CD4-positive, CD25-positive, alpha-beta regulatory T cell (primary cell): ENCODE measurements at regions not wholly inside any gene's neighbourhood (a gene's known extent, or its start where the extent isn't known, plus 50 kb on each side); places are given as distances from the start of the nearest gene placed in this dataset.

ENCODE experiments used
- ATAC-seq, 2 donors: fragments of 150-1000 bp; cut with Tn5 transposase; one replicate each; pipeline ENCODE4 v1.10.0; 2021; ENCODE audit warnings: low read depth in 2 of 2, moderate number of reproducible peaks in 2 of 2, moderate library complexity in 1 of 2
- DNase-seq, 3 donors: peaks; one replicate each; pipeline versions ENCODE4 v3.0.0 to v3.0.0-alpha.2; 2012 to 2022; ENCODE audit warnings: mixed read lengths in 1 of 3
- H3K27ac ChIP-seq: one replicate; pipeline ENCODE4 v1.7.0; 2013; ENCODE audit warnings: mild to moderate bottlenecking, low read length; ENCODE audit not compliant: insufficient read depth, poor library complexity, severe bottlenecking
- H3K27me3 ChIP-seq: one replicate; pipeline ENCODE4 v1.7.0; 2013; ENCODE audit warnings: low read length; ENCODE audit not compliant: control insufficient read depth, insufficient read depth
- H3K36me3 ChIP-seq: one replicate; pipeline ENCODE4 v1.7.0; 2013; ENCODE audit warnings: mild to moderate bottlenecking, low read length, moderate library complexity; ENCODE audit not compliant: control insufficient read depth, insufficient read depth
- H3K4me1 ChIP-seq: 2 replicates; pipeline ENCODE4 v1.7.0; 2013; ENCODE audit warnings: mild to moderate bottlenecking, low read length; ENCODE audit not compliant: insufficient read depth, control insufficient read depth, poor library complexity, severe bottlenecking
- H3K4me3 ChIP-seq: one replicate; pipeline ENCODE4 v1.7.0; 2013; ENCODE audit warnings: low read depth, mild to moderate bottlenecking, low read length, moderate library complexity
- H3K9me3 ChIP-seq, 2 experiments: 1 replicate in 1 of 2; 2 replicates in 1 of 2; pipeline ENCODE4 v1.7.0; 2013; ENCODE audit warnings: low read length in 2 of 2, mild to moderate bottlenecking in 1 of 2, moderate library complexity in 1 of 2; ENCODE audit not compliant: control insufficient read depth in 2 of 2
- H3K27ac Mint-ChIP-seq, 3 donors: one replicate each; pipeline ENCODE4 v1.8.0; 2020 to 2022; ENCODE audit warnings: mild to moderate bottlenecking in 3 of 3, mixed read lengths in 3 of 3, moderate library complexity in 2 of 3
- H3K27me3 Mint-ChIP-seq: one replicate; pipeline ENCODE4 v1.8.0; 2022; ENCODE audit warnings: mild to moderate bottlenecking, mixed read lengths
- H3K36me3 Mint-ChIP-seq: one replicate; pipeline ENCODE4 v1.8.0; 2020; ENCODE audit warnings: mixed read lengths
- H3K4me1 Mint-ChIP-seq, 4 donors: one replicate each; pipeline ENCODE4 v1.8.0; 2020 to 2022; ENCODE audit warnings: mixed read lengths in 4 of 4, mild to moderate bottlenecking in 1 of 4
- H3K4me3 Mint-ChIP-seq, 4 donors: one replicate each; pipeline ENCODE4 v1.8.0; 2020 to 2022; ENCODE audit warnings: mild to moderate bottlenecking in 4 of 4, mixed read lengths in 4 of 4, moderate library complexity in 3 of 4
- H3K9me3 Mint-ChIP-seq, 7 donors: one replicate each; pipeline ENCODE4 v1.8.0; 2020 to 2022; ENCODE audit warnings: mixed read lengths in 7 of 7, mild to moderate bottlenecking in 3 of 7, moderate library complexity in 2 of 7

GRCh38 chr11:115780646-115781362 is 276.6 kb upstream of the CADM1 start:
- H3K4me1 ChIP-seq: no peaks in the 10 kb centered on the region
- H3K9me3 ChIP-seq: peaks cover 3 to 5% of the 10 kb centered on the region in 2 experiments
- ATAC-seq: no peak
- Mint-ChIP-seq H3K4me3 (no peak overlapping the region), H3K27me3 (no peaks in the 10 kb centered on the region), H3K4me1 (no peaks in the 10 kb centered on the region), H3K9me3 (peaks cover 0 to 3% (median 0%) of the 10 kb centered on the region in 7 donors), H3K27ac (no peak overlapping the region), H3K36me3 (no peaks in the 10 kb centered on the region)
- H3K4me3 ChIP-seq: no peak overlapping the region
- H3K27ac ChIP-seq: no peak overlapping the region
- no peak for DNase-seq
- H3K27me3 ChIP-seq: no peaks in the 10 kb centered on the region
- no peaks in the 10 kb centered on the region for H3K36me3 ChIP-seq

GRCh38 chr11:115778928-115779650 is 274.9 kb upstream of the CADM1 start:
- Histone ChIP-seq H3K27me3 (no peaks in the 10 kb centered on the region), H3K36me3 (no peaks in the 10 kb centered on the region), H3K4me1 (no peaks in the 10 kb centered on the region), H3K9me3 (peaks cover 3 to 5% of the 10 kb centered on the region in 2 experiments), H3K27ac (no peak overlapping the region), H3K4me3 (no peak overlapping the region)
- H3K27me3 Mint-ChIP-seq: no peaks in the 10 kb centered on the region
- peaks cover 0 to 3% (median 0%) of the 10 kb centered on the region in 7 donors for H3K9me3 Mint-ChIP-seq
- no peaks in the 10 kb centered on the region for H3K36me3 Mint-ChIP-seq
- no peak for DNase-seq
- no peaks in the 10 kb centered on the region for H3K4me1 Mint-ChIP-seq
- no peak overlapping the region for H3K27ac Mint-ChIP-seq
- no peak for ATAC-seq
- H3K4me3 Mint-ChIP-seq: no peak overlapping the region

DNA sequence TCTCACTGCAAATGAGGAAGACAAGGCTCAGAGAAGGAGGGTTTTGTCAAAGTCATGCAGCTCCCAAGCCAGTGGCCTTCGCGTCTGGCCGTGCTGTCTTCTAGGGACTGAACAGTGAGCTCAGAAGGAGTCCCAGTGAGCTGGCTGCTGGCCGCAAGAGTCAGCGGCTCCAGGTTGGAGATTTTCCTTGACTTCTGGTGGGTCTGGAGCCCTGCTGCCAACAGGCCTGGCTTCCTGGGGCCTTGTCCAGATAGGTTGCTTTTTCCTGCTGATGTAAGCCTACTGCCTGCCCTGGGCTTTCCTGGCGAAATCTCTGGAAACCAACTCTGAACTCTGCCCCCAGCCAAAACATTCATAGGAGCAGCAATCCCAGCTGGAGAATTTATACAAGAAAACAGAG is 272.7 kb upstream of the CADM1 start:
- H3K36me3 Mint-ChIP-seq: no peaks in the 10 kb centered on the region
- H3K4me3 Mint-ChIP-seq: no peak overlapping the region
- peaks cover 0 to 3% (median 0%) of the 10 kb centered on the region in 7 donors for H3K9me3 Mint-ChIP-seq
- Histone ChIP-seq H3K4me3 (no peak overlapping the region), H3K36me3 (no peaks in the 10 kb centered on the region), H3K4me1 (no peaks in the 10 kb centered on the region), H3K27ac (no peak overlapping the region), H3K9me3 (peaks cover 0 to 2% of the 10 kb centered on the region in 2 experiments), H3K27me3 (no peaks in the 10 kb centered on the region)
- ATAC-seq (no peak), DNase-seq (no peak)
- no peak overlapping the region for H3K27ac Mint-ChIP-seq
- no peaks in the 10 kb centered on the region for H3K27me3 Mint-ChIP-seq
- no peaks in the 10 kb centered on the region for H3K4me1 Mint-ChIP-seq

GRCh38 chr11:115775846-115776245 is 271.6 kb upstream of the CADM1 start:
- no peaks in the 10 kb centered on the region for H3K4me1 ChIP-seq
- no peaks in the 10 kb centered on the region for H3K27me3 Mint-ChIP-seq
- no peaks in the 10 kb centered on the region for H3K9me3 ChIP-seq
- no peaks in the 10 kb centered on the region for H3K36me3 ChIP-seq
- H3K27me3 ChIP-seq: no peaks in the 10 kb centered on the region
- no peak for DNase-seq
- H3K27ac ChIP-seq: no peak overlapping the region
- no peak overlapping the region for H3K4me3 Mint-ChIP-seq
- H3K36me3 Mint-ChIP-seq: no peaks in the 10 kb centered on the region
- H3K27ac Mint-ChIP-seq: no peak overlapping the region
- H3K4me3 ChIP-seq: no peak overlapping the region
- no peak for ATAC-seq
- peaks cover 0 to 4% (median 0%) of the 10 kb centered on the region in 7 donors for H3K9me3 Mint-ChIP-seq
- no peaks in the 10 kb centered on the region for H3K4me1 Mint-ChIP-seq

DNA sequence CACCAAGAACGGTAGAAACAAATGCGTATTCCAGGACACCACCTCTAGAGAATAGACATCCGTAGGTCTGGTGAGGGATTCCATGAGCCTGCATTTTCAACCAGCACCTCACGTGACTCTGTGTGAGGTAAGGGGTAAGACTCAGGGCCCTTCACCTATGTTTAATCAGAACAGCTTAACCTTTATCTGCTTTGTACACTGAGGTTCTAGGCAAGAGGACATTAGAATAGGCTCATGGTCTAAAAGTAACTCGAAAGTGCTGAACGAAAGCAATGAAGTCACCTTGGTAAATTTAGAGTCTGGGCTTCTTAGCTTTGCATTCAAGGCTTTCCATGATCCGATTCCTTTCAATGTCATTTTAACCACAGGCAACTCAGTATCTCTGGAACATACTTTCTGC is 270.5 kb upstream of the CADM1 start:
- peaks cover 4% of the 10 kb centered on the region for H3K27me3 Mint-ChIP-seq
- Histone ChIP-seq H3K27me3 (no peaks in the 10 kb centered on the region), H3K27ac (no peak overlapping the region), H3K4me3 (no peak overlapping the region), H3K4me1 (no peaks in the 10 kb centered on the region), H3K9me3 (no peaks in the 10 kb centered on the region), H3K36me3 (no peaks in the 10 kb centered on the region)
- no peak for ATAC-seq
- H3K27ac Mint-ChIP-seq: no peak overlapping the region
- no peak overlapping the region for H3K4me3 Mint-ChIP-seq
- H3K4me1 Mint-ChIP-seq: no peaks in the 10 kb centered on the region
- peaks cover 0 to 5% (median 0%) of the 10 kb centered on the region in 7 donors for H3K9me3 Mint-ChIP-seq
- H3K36me3 Mint-ChIP-seq: no peaks in the 10 kb centered on the region
- no peak for DNase-seq

DNA sequence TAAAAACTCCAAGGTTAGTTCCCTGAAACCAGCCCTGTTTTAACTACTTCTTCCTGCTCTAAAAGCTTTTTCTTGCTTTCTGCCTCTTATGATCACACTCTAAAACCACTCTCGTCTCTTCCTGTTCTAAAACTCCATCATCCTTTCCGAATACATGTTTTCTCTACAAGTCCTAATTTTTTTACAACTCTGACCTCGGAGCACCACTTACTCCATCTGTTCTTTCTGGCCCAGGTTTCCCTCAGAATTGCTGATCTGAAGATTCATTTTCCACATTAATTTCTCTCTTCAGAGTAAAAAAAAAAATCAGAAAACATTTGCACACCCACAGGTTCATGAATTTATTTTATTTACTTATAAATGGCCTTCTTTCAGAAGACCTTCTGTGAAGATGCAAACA is 265.7 kb upstream of the CADM1 start:
- H3K27ac Mint-ChIP-seq: no peak overlapping the region

DNA sequence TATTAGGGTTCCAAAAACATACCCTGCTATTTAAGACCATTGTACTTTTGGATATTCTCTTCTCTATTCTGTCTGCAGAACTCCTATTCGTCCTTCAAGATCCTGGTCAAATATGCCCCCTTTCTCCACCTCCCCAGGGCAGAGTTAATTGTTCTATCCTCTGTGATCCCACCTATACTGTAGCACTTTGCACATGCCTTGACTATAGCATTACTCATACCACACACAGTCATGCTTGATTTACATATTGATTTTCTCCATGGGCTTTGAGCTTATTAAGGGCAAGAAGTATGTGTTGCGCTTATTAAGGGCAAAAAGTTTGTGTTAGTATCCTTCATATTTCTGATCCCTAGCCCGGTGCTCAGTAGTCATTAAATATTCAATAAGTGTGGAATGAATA is 263.7 kb upstream of the CADM1 start:
- ATAC-seq (no peak), DNase-seq (no peak)
- Mint-ChIP-seq H3K9me3 (peaks cover 0 to 3% (median 0%) of the 10 kb centered on the region in 7 donors), H3K4me3 (no peak overlapping the region), H3K27ac (no peak overlapping the region), H3K4me1 (no peaks in the 10 kb centered on the region), H3K36me3 (no peaks in the 10 kb centered on the region), H3K27me3 (peaks cover 4% of the 10 kb centered on the region)
- Histone ChIP-seq H3K27ac (no peak overlapping the region), H3K36me3 (no peaks in the 10 kb centered on the region), H3K4me1 (no peaks in the 10 kb centered on the region), H3K4me3 (no peak overlapping the region), H3K9me3 (no peaks in the 10 kb centered on the region), H3K27me3 (no peaks in the 10 kb centered on the region)

More for the DNA sequence above, 265.7 kb upstream of the CADM1 start:
- Histone ChIP-seq H3K4me1 (no peaks in the 10 kb centered on the region), H3K9me3 (no peaks in the 10 kb centered on the region), H3K27me3 (no peaks in the 10 kb centered on the region), H3K36me3 (no peaks in the 10 kb centered on the region), H3K27ac (no peak overlapping the region), H3K4me3 (no peak overlapping the region)
- Mint-ChIP-seq H3K36me3 (no peaks in the 10 kb centered on the region), H3K27me3 (peaks cover 4% of the 10 kb centered on the region), H3K4me3 (no peak overlapping the region), H3K9me3 (peaks cover 0 to 3% (median 0%) of the 10 kb centered on the region in 7 donors), H3K4me1 (no peaks in the 10 kb centered on the region)
- ATAC-seq (no peak), DNase-seq (no peak)
